Adrenal gland (tissue), 9 donors: ENCODE measurements at regions not wholly inside any gene's neighbourhood (a gene's known extent, or its start where the extent isn't known, plus 50 kb on each side); places are given as distances from the start of the nearest gene placed in this dataset.

ENCODE experiments used
- DNase-seq, 7 donors: peaks; one replicate each; pipeline ENCODE4 v3.0.0-alpha.2; 2019 to 2020
- H3K27ac ChIP-seq, 5 donors: fragments of 200-600 bp; sonication (generic) in 4 of 5; 1 replicate in 3 of 5; 2 replicates in 2 of 5; pipeline versions ENCODE4 v1.5.1 to v1.8.0; 2016 to 2020; ENCODE audit warnings: mild to moderate bottlenecking in 1 of 5
- H3K27me3 ChIP-seq: fragments of 200-600 bp; 2 replicates; pipeline ENCODE4 v1.8.0; 2021
- H3K36me3 ChIP-seq, 2 donors: fragments of 200-600 bp; replicated peaks in 1 of 2; 1 replicate in 1 of 2; 2 replicates in 1 of 2; pipeline versions ENCODE4 v1.5.1 to v1.8.0; 2018 to 2022
- H3K4me1 ChIP-seq, 2 donors: fragments of 200-600 bp; replicated peaks in 1 of 2; 1 replicate in 1 of 2; 2 replicates in 1 of 2; pipeline versions ENCODE4 v1.5.1 to v1.8.0; 2018 to 2021
- H3K4me3 ChIP-seq, 4 donors: fragments of 200-600 bp; sonication (generic) in 3 of 4; one replicate each; pipeline ENCODE4 v1.5.1; 2016 to 2018
- H3K9me3 ChIP-seq, 3 donors: fragments of 200-600 bp; sonication (generic) in 1 of 3; replicated peaks in 1 of 3; 1 replicate in 2 of 3; 2 replicates in 1 of 3; pipeline versions ENCODE4 v1.5.1 to v1.8.0; 2016 to 2021
- CTCF ChIP-seq, 6 experiments: fragments of 450-650 bp in 4 of 6; fragments of 200-600 bp in 2 of 6; sonication (generic) in 1 of 6; IDR thresholded peaks; 1 replicate in 5 of 6; 2 replicates in 1 of 6; pipeline versions ENCODE4 v1.5.1 to v1.8.0; 2016 to 2021; ENCODE audit warnings: antibody characterized with exemption in 6 of 6, mild to moderate bottlenecking in 2 of 6, moderate library complexity in 1 of 6
- POLR2A ChIP-seq, 2 donors: fragments of 450-650 bp; IDR thresholded peaks; one replicate each; pipeline ENCODE4 v1.6.1; 2017; ENCODE audit warnings: antibody characterized with exemption in 2 of 2, mild to moderate bottlenecking in 2 of 2, moderate library complexity in 1 of 2
- WGBS, 4 donors: extraction: QIAGEN DNeasy Blood & Tissue Kit in 2 of 4; methylation state at CpG; one replicate each; pipeline versions ENCODE4 v1.1.5 to v1.1.7; 2013 to 2017; 5-methylcytosine and 5-hydroxymethylcytosine counted together
- intact Hi-C, 2 donors: fragments of 100-400 bp; cut with DNase I; formaldehyde crosslinking; loops; one replicate each; pipeline versions ENCODE4 v1.14.1 to v1.15.0; 2022 to 2023
- donor health status: healthy with polysubstance abuse.
- donor health status: Bipolar disorder and iron deficiency.
- donor health status: DM: yes; HTN: yes; CAD: no.
- donor health status: DM: no; HTN: no; CAD: no.
- donor health status: DM: no; HTN: no; CAD: no.

GRCh38 chr7:124323597-124323996 is 290.7 kb upstream of the TMEM229A start:
- no peak for TF ChIP-seq POLR2A (IDR thresholded peaks at IDR 0.05)
- Histone ChIP-seq H3K27me3 (no peaks in the 10 kb centered on the region), H3K36me3 (no peaks in the 10 kb centered on the region), H3K9me3 (no peaks in the 10 kb centered on the region), H3K4me1 (no peaks in the 10 kb centered on the region), H3K4me3 (no peak overlapping the region), H3K27ac (no peak overlapping the region)
- intact Hi-C loops, result no loop called here
- DNase-seq, result no peak
- 8 to 35% (median 18%) methylated on average over 1 of the region's 1 CpG for WGBS, 4 donors

- 62 to 75% (median 67%) methylated on average over 1 of the region's 1 CpG for WGBS, 4 donors
- intact Hi-C loops, result no loop called here
Observed at GRCh38 chr7:124322561-124322960, 289.7 kb upstream of the TMEM229A start.

GRCh38 chr7:124318721-124319450 is 286.0 kb upstream of the TMEM229A start:
- Histone ChIP-seq H3K4me3 (no peak overlapping the region), H3K27ac (no peak overlapping the region), H3K27me3 (no peaks in the 10 kb centered on the region), H3K4me1 (no peaks in the 10 kb centered on the region), H3K36me3 (no peaks in the 10 kb centered on the region), H3K9me3 (no peaks in the 10 kb centered on the region)
- intact Hi-C loops, result no loop called here
- DNase-seq, result no peak
- TF ChIP-seq POLR2A (IDR thresholded peaks at IDR 0.05), result no peak
- no peak for TF ChIP-seq CTCF (IDR thresholded peaks at IDR 0.05)
- 54 to 61% (median 58%) methylated on average over 5 of the region's 5 CpGs for WGBS, 4 donors

More at GRCh38 chr7:124322561-124322960, 289.7 kb upstream of the TMEM229A start:
- no peak for TF ChIP-seq CTCF (IDR thresholded peaks at IDR 0.05)
- TF ChIP-seq POLR2A (IDR thresholded peaks at IDR 0.05), result no peak
- H3K36me3 ChIP-seq, result no peaks in the 10 kb centered on the region
- H3K27me3 ChIP-seq, result no peaks in the 10 kb centered on the region
- no peaks in the 10 kb centered on the region for H3K4me1 ChIP-seq
- H3K27ac ChIP-seq, result no peak overlapping the region
- H3K9me3 ChIP-seq, result no peaks in the 10 kb centered on the region
- no peak overlapping the region for H3K4me3 ChIP-seq
- no peak for DNase-seq

- intact Hi-C loops, result no loop called here
Observed at GRCh38 chr7:124310934-124311390, 278.1 kb upstream of the TMEM229A start.

More at GRCh38 chr7:124310934-124311390, 278.1 kb upstream of the TMEM229A start:
- Histone ChIP-seq H3K4me3 (no peak overlapping the region), H3K4me1 (no peaks in the 10 kb centered on the region), H3K27me3 (no peaks in the 10 kb centered on the region), H3K36me3 (no peaks in the 10 kb centered on the region), H3K27ac (no peak overlapping the region), H3K9me3 (no peaks in the 10 kb centered on the region)
- TF ChIP-seq POLR2A (IDR thresholded peaks at IDR 0.05) (no peak), CTCF (IDR thresholded peaks at IDR 0.05) (no peak)
- DNase-seq, result no peak
